GM12873 (cell line): ENCODE measurements at regions not wholly inside any gene's neighbourhood (a gene's known extent, or its start where the extent isn't known, plus 50 kb on each side); places are given as distances from the start of the nearest gene placed in this dataset.

Experiments used
- TF ChIP-seq, protein P1 (sequence below): IDR thresholded peaks from 2 replicates; pipeline ENCODE4 v1.5.1; 2012; ENCODE audit warnings: low read depth, mild to moderate bottlenecking, moderate library complexity, low read length, control low read depth; ENCODE audit not compliant: insufficient read depth; ENCODE audit errors: missing control alignments

DNA sequence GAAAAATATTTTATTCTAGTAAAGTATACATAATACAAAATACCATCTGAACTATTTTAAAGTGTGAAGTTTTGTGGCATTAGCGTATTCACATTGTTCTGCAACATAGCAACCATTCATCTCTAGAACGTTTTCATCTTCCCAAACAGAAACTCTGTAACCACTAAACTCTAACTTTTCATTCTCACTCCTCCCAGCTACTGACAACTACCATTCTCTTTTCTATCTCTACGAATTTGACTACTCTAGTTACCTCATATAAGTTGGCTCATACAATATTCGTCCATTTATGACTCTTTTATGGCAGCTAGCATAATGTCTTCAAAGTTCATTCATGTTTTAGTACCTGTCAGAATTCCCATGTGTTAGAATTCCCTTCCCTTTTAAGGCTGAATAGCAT is 150.5 kb upstream of the MIR17HG start:
- TF ChIP-seq, protein P1, sequence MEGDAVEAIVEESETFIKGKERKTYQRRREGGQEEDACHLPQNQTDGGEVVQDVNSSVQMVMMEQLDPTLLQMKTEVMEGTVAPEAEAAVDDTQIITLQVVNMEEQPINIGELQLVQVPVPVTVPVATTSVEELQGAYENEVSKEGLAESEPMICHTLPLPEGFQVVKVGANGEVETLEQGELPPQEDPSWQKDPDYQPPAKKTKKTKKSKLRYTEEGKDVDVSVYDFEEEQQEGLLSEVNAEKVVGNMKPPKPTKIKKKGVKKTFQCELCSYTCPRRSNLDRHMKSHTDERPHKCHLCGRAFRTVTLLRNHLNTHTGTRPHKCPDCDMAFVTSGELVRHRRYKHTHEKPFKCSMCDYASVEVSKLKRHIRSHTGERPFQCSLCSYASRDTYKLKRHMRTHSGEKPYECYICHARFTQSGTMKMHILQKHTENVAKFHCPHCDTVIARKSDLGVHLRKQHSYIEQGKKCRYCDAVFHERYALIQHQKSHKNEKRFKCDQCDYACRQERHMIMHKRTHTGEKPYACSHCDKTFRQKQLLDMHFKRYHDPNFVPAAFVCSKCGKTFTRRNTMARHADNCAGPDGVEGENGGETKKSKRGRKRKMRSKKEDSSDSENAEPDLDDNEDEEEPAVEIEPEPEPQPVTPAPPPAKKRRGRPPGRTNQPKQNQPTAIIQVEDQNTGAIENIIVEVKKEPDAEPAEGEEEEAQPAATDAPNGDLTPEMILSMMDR: no peak

DNA sequence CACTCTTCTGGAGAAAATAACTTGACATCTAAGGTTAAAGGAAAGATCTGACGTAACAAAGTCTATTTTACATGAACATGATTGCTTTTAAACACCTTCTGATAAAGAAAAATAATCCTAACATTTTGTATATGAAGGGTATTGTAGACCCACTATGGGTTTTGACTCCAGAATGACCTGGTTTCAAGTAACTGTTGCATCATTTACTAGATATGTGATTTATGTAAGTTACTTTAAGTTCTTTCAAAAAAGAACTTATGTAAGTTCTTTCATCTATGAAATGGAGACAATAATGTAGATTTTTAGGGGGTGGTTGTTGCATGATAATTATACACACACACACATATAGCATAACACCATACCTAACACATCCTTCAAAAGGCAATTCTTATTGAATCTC is 147.6 kb upstream of the MIR17HG start:
- TF ChIP-seq, protein P1: no peak

DNA sequence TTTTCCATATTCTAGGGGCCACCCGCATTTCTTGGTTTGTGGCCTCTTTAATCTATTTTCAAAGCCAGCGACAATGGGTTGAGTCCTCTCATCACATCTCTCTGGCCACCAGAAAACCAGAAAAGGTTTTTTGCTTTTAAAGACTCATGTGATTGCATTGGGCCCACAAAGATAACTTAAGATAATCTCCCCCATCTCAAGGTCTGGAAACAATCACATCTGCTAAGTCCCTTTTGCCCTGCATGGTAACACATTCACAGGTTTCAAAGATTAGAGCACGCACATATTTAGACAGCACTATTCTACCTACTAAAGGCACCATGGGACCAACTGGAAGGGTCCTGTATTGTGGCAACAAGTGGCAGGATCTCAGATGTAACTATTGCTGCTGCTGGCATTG is 147.0 kb upstream of the MIR17HG start:
- TF ChIP-seq, protein P1: no peak

DNA sequence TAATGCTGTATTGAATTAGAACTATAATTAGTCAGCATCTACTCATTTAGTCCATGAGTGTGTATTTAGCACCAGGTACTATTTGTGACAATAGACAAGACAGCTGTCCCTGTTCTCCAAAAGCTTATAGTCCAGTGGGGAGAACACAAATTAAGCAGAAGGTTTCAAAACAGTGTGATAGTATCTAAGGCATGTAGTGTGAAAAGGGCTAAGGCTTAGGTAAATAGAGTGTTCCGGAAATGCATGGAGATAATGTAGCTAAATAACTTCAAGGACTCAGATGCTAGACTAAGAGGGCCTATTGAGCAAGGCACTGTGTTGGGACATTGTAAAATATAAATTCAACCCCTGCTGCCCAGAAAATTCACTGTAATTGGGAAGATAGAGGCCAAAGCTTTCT is 144.1 kb upstream of the MIR17HG start:
- TF ChIP-seq, protein P1: no peak

DNA sequence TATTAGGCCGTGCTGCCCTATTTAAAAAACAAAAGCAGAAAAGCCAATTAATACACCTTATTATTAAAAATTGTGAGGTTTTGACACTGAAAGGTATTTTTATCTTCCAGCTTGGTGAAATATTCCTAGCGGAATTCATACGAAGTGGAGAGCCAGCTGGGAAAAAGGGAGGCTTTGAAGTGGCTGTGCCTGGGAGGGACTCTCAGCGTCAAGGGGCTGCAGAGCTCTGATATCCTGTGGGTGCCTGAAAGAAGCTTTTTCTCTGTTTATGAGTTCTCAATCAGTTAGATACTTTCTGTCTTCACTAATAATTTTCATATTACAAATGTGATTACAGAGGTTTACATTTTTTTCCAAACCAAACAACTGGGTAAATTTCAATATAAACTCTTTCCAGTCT is 140.2 kb upstream of the MIR17HG start:
- TF ChIP-seq, protein P1: no peak

DNA sequence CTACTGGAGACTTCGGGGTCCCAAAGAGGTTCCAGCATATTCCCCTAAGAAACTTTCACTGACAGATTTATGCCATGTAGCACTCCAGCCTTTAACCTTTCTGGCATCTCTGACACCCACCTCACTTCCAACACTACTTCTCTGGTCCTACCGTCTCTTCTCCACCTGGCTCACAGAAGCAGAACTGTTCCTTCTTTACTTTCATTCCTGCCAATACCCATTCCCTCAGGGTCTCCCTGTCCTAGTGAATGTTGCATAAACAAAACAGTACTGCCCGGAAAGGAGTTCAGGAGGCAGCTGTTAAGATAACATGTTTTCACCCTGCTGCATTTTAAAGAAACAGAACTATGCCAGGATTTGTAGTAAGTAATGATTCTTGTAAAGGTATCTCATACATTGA is 136.0 kb upstream of the MIR17HG start:
- TF ChIP-seq, protein P1: no peak

DNA sequence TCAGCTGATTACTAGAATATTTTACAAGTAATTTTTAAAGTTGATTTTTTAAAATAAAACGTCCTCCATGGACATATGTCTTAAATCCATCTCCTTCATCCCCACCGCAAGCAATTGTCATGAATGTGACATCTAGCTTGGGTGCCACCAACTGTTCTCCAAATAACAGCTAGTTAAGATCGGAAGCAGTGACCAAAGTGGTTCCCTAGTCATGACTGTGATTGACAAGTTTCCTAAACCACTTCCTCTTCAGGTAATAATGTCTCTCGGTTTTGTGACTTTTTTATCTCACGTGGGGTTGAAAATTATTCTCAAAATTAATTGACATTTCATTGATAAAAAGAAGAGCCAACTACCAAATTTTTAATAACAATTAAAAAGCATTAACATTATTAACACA is 135.3 kb upstream of the MIR17HG start:
- TF ChIP-seq, protein P1: no peak
